HG03469 (cell line): ENCODE measurements at regions not wholly inside any gene's neighbourhood (a gene's known extent, or its start where the extent isn't known, plus 50 kb on each side); places are given as distances from the start of the nearest gene placed in this dataset.
"Not testable (repeated sequence)": the region's sequence is repeated elsewhere in the genome, so short reads cannot be mapped to it uniquely, and the experiment has no call there.

ENCODE experiments used
- ATAC-seq: cut with Tn5 transposase; IDR thresholded peaks from one replicate; pipeline ENCODE4 v1.9.1; 2021; ENCODE audit warnings: mild to moderate bottlenecking, moderate library complexity, moderate number of reproducible peaks; ENCODE audit not compliant: unreplicated experiment

DNA sequence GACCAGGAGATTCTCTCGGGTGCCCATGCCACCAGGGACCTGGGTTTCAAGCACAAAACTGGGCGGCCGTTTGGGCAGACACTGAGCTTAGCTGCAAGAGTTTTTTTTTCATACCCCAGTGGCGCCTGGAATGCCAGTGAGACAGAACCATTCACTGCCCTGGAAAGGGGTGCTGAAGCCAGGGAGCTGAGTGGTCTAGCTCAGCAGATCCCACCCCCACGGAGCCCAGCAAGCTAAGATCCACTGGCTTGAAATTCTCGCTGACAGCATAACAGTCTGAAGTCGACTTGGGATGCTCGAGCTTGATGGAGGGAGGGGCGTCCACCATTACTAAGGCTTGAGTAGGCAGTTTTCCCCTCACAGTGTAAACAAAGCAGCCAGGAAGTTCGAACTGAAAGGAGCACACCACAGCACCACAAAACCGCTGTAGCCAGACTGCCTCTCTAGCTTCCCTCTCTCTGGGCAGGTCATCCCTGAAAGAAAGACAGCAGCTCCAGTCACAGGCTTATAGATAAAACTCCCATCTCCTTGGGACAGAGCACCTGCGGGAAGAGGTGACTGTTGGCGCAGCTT, 157.7 kb downstream of the GIPC2 start:
- ATAC-seq: not testable (repeated sequence)

DNA sequence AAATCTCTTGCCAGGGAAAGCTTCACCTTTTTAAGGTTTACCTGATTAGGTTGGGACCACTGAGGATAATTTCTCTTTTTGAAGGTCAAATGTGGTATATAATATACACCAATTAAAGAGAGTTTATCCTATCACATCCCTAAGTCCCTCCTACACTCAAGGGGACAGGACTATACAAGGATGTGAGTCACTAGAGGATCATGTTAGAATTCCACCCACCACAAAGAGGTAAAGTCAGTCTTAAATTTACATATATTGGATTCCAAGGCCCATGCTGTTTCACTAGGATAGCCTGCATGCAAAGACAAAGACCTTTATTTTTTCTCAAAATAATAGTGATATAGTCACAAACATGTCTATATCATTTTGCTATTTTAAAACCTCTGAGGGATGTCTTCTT, 164.4 kb downstream of the GIPC2 start:
- ATAC-seq: no peak

- no peak for ATAC-seq
These were observed 165.8 kb downstream of the GIPC2 start for GRCh38 chr1:78211483-78212092.

GRCh38 chr1:78214334-78214733, 168.6 kb downstream of the GIPC2 start:
- no peak for ATAC-seq

- no peak for ATAC-seq
These were observed 176.6 kb downstream of the GIPC2 start for GRCh38 chr1:78222225-78222959.

GRCh38 chr1:78222960-78223358, 177.2 kb downstream of the GIPC2 start:
- no peak for ATAC-seq

GRCh38 chr1:78223417-78224215, 177.8 kb downstream of the GIPC2 start:
- no peak for ATAC-seq

DNA sequence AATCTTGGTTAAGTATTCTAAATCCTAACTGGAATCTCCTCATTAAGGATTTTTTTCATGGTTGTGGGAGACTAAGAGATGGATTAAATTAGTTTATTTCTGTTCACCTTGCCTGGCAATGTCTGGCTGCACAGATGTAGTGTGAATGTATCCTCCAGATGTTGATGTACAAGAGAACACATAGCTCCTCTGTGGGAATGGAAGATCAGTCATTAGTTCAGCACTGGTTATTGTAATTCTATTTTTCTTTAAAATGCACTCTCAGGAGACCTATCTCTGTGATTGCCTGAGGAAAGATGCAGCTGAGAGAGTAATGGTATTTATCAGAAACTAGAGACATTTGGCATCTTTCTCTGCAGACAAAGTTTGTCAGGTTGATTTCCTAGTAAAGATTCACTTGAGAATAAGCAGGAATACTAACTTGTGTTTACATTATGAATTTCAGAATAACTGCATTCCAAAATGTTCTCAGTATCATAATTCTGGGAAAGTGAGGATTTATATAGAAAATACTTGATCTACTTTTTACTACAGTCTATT, 178.6 kb downstream of the GIPC2 start:
- no peak for ATAC-seq

DNA sequence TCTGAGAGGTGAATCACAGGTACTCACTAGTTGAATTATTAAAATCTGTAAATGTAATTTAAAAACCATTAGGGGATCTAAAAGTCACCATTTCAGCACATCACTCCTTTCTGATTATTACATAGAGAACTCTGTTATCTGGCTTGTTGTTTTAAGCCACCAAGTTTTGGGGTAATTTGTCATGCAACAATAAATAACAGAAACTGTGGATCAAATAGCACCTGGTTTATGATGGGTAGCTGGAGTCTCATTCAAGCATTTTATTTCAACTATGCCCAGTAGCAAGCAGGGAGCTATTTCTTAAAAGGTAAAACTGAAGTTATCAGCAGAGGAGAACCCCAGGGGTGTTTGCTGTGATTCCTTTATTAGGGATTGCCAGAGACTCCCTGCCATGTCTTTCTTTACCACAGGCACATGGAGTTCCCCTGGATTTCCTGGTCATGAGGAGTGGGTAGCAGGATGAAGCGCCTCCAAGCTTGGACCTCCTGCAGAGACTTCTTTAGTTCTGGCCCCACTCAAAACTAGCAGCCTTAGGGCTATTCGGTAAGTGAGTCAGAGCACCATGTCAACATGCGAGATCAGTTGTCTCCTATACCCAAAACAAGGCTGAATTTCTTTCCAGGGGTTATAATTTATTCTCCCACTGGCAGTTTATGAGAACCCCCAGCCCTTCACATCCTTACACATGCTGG, 179.2 kb downstream of the GIPC2 start:
- no peak for ATAC-seq

DNA sequence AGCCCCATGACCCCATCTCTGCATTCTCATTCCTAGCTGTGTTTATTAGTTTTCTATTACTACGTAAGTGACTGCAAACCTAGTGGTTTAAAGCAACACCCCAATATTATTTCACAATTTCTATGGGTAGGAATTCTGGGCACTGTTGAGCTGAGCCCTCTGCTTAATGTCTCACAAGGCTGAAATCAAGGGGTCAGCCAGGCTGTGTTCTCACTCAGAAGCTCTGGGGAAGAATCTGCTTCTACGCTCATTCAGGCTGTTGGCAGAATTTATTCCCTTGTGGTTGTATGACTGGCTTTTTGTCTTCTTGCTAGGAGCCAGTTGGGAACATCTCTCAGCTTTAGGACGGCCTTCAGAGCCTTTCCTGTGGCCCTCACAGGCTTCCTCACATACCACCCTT, 181.0 kb downstream of the GIPC2 start:
- no peak for ATAC-seq

DNA sequence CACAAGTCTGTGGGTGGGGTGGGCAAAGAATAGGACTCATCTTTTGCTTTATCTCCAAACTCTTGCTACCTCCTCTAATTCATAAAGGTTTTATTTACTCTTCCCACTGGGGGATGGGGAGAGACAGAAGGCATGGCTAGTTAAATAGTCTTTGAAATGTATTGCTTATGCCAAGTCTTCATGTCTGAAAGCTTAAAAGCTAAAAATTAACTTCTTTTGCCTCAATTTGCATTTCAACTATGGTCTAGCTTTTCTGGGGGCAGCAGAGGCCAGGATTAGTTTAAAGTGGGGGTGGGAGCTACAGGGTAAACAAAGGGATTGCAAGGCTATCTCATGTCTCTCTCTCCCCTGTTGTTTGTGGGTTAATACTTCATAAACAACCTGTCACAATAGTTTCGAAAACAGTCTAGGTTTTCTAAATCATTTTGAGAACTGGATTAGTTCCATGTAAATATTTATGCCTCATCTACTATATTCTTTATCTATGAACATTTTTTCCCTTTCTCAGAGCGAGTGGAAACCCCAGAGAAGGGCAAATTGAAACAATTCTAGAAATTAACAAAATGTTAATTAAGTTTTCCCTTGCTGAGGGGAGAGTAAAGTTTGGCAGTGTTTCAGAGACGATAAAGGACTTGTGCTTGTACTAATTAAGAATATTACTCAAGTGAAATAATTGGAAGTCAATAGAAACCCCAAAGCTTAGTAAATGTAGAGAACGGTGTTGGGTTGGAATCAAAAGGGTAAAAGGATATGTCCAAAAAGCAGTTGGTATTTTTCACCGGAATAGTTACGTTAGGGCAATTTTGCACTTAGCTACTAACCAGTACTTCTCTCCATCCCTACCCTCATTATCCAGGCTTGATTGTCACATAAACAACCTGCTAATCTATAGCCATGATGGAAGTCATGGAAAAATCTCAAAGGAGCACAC, 182.2 kb downstream of the GIPC2 start:
- ATAC-seq: no peak

DNA sequence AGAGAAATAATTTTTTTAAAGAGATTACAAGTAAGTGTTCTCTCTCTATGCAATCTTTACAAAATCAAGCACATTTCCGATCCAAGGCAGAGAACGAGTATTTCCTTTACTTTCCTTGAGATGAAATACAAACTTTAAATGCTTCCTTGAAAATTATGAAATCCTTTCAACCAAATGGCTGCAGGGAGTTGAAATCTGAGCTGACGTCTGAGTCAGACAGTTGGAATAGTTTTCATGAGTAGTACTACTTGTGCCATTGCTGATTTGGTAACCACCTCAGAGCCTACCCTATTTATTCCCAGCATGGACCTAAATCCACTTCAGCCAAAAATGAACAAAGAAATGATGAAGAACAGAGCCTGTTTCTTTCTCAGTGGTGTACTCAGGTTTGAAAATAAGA, 183.6 kb downstream of the GIPC2 start:
- no peak for ATAC-seq

DNA sequence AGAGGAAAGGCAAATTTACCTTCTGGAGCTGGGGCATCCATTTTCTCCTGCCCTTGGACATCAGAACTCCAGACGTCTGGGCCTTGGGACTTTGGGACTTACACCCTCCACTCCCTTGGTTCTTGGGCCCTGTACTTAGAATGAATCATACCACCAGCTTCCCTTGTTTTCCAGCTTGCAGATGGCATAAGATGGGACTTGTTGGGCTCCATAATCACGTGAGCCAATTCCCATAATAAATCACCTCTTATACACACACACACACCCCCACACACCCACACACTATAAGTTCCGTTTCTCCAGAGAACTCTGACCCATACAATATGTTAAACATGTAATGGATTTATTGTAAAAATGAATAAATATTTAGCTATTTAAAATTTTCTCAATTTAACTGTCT, 185.7 kb downstream of the GIPC2 start:
- ATAC-seq: no peak

DNA sequence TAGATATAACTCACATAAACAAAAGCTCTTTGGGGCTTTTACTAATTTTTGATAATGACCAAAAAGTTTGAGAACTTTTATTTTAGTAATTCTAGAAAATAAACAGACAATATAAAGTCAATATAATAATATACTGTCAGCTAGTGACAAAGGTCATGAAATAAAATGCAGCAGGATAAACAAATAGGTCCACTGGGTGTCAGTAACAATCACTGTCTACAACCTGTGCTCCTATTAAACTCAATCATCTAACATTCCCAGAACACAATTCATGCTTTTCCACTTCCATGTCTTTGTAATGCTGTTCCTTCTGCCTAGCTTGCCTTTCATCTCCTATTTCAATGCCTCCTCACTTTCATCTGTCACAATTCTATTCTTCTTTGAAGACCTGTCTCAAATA, 186.1 kb downstream of the GIPC2 start:
- no peak for ATAC-seq

GRCh38 chr1:78232630-78233029, 186.9 kb downstream of the GIPC2 start:
- ATAC-seq: no peak

GRCh38 chr1:78234496-78234895, 188.7 kb downstream of the GIPC2 start:
- ATAC-seq: no peak

- ATAC-seq: no peak
These were observed 190.9 kb downstream of the GIPC2 start for GRCh38 chr1:78236716-78237115.

GRCh38 chr1:78237364-78237916, 191.7 kb downstream of the GIPC2 start:
- ATAC-seq: no peak

GRCh38 chr1:78240191-78240590, 194.4 kb downstream of the GIPC2 start:
- ATAC-seq: no peak
